ENCODE measurements at regions not wholly inside any gene's neighbourhood (a gene's known extent, or its start where the extent isn't known, plus 50 kb on each side); places are given as distances from the start of the nearest gene placed in this dataset.

- ATAC-seq: no peak
- WGBS (ENCODE audit: low lambda C conversion rate): 15% methylated on average over 1 of the region's 1 CpG
These were observed 266.9 kb downstream of the TOX3 start for GRCh38 chr16:52280086-52280485.

GRCh38 chr16:52271088-52271750, 275.7 kb downstream of the TOX3 start:
- H3K36me3 ChIP-seq (replicated peaks in 1 of 2; ENCODE audit: control insufficient read depth in 1 of 2, insufficient read depth in 2 of 2, low read length in 2 of 2): no peaks in the 10 kb centered on the region
- ATAC-seq: no peak
- ChIA-PET POLR2A (no interaction called here), CTCF (ENCODE audit: low intra/inter-chr PET ratio, low total read pairs) (no interaction called here)
- WGBS (ENCODE audit: low lambda C conversion rate): 44% methylated on average over 4 of the region's 4 CpGs
- no peaks in the 10 kb centered on the region for H3K27me3 ChIP-seq (ENCODE audit: control insufficient read depth in 1 of 2, insufficient read depth in 2 of 2, low read length in 2 of 2)
- H3K9me3 ChIP-seq (ENCODE audit: low read length): no peaks in the 10 kb centered on the region
- DNase-seq (ENCODE audit: low spot score): no peak
- no peak overlapping the region for H2AFZ ChIP-seq (ENCODE audit: low read length)
- no peaks in the 10 kb centered on the region for H3K4me1 ChIP-seq (ENCODE audit: insufficient read depth, low read length)
- H3K4me2 ChIP-seq (ENCODE audit: low read depth, low read length): no peak overlapping the region
- no peak for FAIRE-seq
- no TSS peak for BruUV-seq (replicated peaks)
- TF ChIP-seq CREB1 (IDR thresholded peaks at IDR 0.05) (peak; percentile 53), CREB1 (CRISPR knock-in tag; IDR thresholded peaks at IDR 0.05) (no peak), FLYWCH1 (CRISPR knock-in tag; IDR thresholded peaks at IDR 0.05) (no peak), RFX1 (IDR thresholded peaks at IDR 0.05) (peak; percentile 22; the same call in 1 of the 2 replicates), ZMAT5 (CRISPR knock-in tag; IDR thresholded peaks at IDR 0.05; ENCODE audit: borderline replicate concordance, low read depth) (no peak)
- no peak overlapping the region for H3K4me3 ChIP-seq (replicated peaks in 1 of 3; ENCODE audit: insufficient read depth in 1 of 3, low read depth in 2 of 3, low read length in 3 of 3)
- H4K20me1 ChIP-seq (ENCODE audit: insufficient read depth, low read length): no peaks in the 10 kb centered on the region
- H3K79me2 ChIP-seq (ENCODE audit: insufficient read depth, low read length): no peaks in the 10 kb centered on the region
- no peak overlapping the region for H3K27ac ChIP-seq (ENCODE audit: extremely low read length, insufficient read depth, low read length)
- in situ Hi-C loops (cut with HindIII; ENCODE audit: extremely low pct_ligation_motif_present, low pct_unique_long_range_greater_than_20kb) (no loop called here), intact Hi-C loops (cut with micrococcal nuclease; ENCODE audit: unreplicated experiment) (no loop called here)
- no peak overlapping the region for H3K9ac ChIP-seq (ENCODE audit: insufficient read depth, low read depth, low read length)

More at GRCh38 chr16:52280086-52280485, 266.9 kb downstream of the TOX3 start:
- no peaks in the 10 kb centered on the region for H3K36me3 ChIP-seq (replicated peaks in 1 of 2; ENCODE audit: control insufficient read depth in 1 of 2, insufficient read depth in 2 of 2, low read length in 2 of 2)
- no peaks in the 10 kb centered on the region for H3K27me3 ChIP-seq (ENCODE audit: control insufficient read depth in 1 of 2, insufficient read depth in 2 of 2, low read length in 2 of 2)
- H4K20me1 ChIP-seq (ENCODE audit: insufficient read depth, low read length): no peaks in the 10 kb centered on the region
- intact Hi-C loops (cut with micrococcal nuclease; ENCODE audit: unreplicated experiment): no loop called here
- H3K4me1 ChIP-seq (ENCODE audit: insufficient read depth, low read length): no peaks in the 10 kb centered on the region
- no peaks in the 10 kb centered on the region for H3K9me3 ChIP-seq (ENCODE audit: low read length)
- POLR2A ChIA-PET: no interaction called here
- H2AFZ ChIP-seq (ENCODE audit: low read length): no peak overlapping the region
- no peak overlapping the region for H3K9ac ChIP-seq (ENCODE audit: insufficient read depth, low read depth, low read length)
- no peak for FAIRE-seq
- no TSS peak for BruUV-seq (replicated peaks)
- CTCF ChIA-PET (ENCODE audit: low intra/inter-chr PET ratio, low total read pairs): no interaction called here
- no peaks in the 10 kb centered on the region for H3K79me2 ChIP-seq (ENCODE audit: insufficient read depth, low read length)
- no peak overlapping the region for H3K4me3 ChIP-seq (replicated peaks in 1 of 3; ENCODE audit: insufficient read depth in 1 of 3, low read depth in 2 of 3, low read length in 3 of 3)
- H3K27ac ChIP-seq (ENCODE audit: extremely low read length, insufficient read depth, low read length): no peak overlapping the region
- in situ Hi-C loops (cut with HindIII; ENCODE audit: extremely low pct_ligation_motif_present, low pct_unique_long_range_greater_than_20kb): no loop called here
- no peak for DNase-seq (ENCODE audit: low spot score)
- TF ChIP-seq, protein P1, sequence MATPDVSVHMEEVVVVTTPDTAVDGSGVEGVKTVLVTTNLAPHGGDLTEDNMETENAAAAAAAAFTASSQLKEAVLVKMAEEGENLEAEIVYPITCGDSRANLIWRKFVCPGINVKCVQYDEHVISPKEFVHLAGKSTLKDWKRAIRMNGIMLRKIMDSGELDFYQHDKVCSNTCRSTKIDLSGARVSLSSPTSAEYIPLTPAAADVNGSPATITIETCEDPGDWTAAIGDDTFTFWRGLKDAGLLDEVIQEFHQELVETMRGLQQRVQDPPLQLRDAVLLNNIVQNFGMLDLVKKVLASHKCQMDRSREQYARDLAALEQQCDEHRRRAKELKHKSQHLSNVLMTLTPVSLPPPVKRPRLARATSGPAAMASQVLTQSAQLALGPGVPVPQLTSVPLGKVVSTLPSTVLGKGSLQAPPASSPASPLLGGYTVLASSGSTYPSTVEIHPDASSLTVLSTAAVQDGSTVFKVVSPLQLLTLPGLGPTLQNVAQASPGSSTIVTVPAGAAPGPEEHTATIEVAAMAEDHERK (CRISPR knock-in tag; IDR thresholded peaks at IDR 0.05; ENCODE audit: low read depth): no peak
- TF ChIP-seq, protein P2, sequence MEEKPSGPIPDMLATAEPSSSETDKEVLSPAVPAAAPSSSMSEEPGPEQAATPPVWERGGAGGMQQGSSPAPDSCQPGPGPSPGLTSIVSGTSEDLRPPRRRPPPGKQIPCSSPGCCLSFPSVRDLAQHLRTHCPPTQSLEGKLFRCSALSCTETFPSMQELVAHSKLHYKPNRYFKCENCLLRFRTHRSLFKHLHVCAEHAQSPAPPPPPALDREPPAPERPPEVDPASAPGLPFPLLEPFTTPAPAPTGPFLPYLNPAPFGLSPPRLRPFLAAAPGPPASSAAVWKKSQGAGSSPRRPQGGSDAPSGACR (CRISPR knock-in tag; IDR thresholded peaks at IDR 0.05): no peak
- H3K4me2 ChIP-seq (ENCODE audit: low read depth, low read length): no peak overlapping the region
